ENCODE measurements at regions not wholly inside any gene's neighbourhood (a gene's known extent, or its start where the extent isn't known, plus 50 kb on each side); places are given as distances from the start of the nearest gene placed in this dataset.
"Not testable (repeated sequence)": the region's sequence is repeated elsewhere in the genome, so short reads cannot be mapped to it uniquely, and the experiment has no call there.

DNA sequence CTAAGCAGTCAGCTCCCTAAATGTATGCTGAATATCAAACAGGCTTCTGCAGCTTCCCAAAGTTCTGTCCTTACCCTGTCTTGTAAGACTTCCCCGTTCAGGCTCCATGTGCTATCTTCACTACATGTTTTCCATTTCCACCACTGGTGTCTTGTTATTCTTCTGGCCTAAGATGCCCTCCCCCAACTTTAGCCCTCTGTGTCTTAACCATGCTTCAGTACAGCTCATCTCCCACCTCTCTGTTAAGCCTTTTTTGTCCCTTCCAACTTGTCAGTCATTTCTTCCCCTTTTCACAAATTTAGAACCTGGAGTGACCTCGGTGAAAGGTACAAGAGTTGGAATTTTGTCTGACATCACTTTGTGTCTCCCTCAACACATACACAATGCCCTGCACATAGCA is 151.7 kb upstream of the TBL1XR1 start:
- in situ Hi-C loops (cut with HindIII; ENCODE audit: low pct_unique_long_range_greater_than_20kb, low sequenced_read_pairs), result no loop called here
- no peak for DNase-seq (ENCODE audit: low read depth, low spot score)

DNA sequence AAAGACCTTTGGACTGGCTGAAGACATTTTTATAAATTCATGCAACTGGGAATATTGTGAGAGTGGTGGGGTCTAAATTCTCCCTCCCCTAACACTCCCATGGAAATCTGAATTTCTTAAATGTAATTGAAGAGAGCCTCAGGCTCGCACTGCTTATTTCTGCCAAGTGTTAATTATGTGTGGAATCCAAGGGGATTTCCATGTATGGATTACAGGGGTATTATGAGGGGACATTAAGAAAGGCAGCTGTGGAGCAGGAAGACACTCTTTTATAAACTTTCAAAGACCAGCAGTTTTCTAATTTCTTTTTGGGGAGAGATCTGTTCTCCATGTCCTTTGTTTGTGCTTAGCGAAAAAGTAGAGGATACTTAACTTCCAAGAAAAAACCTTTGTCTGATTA is 152.1 kb upstream of the TBL1XR1 start:
- in situ Hi-C loops (cut with HindIII; ENCODE audit: low pct_unique_long_range_greater_than_20kb, low sequenced_read_pairs), result no loop called here
- no peak for DNase-seq (ENCODE audit: low read depth, low spot score)

DNA sequence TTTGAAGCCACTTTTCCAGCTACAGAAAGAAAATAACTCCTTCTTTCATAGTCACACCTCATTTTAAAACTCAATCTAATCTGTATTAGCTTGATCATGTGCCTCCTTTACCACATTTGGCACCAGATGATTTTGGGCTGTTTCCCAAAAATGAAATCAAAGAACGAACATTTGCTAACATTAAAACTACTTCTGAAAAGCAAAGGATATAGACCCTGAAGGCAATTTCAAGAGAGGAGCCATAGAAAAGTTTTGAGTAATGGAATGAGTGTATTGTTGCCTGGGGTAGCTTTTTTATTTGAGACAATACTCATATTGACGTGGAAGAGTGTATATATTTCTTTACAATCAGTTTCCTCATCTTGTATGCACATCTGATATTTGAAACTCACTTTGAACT is 152.8 kb upstream of the TBL1XR1 start:
- in situ Hi-C loops (cut with HindIII; ENCODE audit: low pct_unique_long_range_greater_than_20kb, low sequenced_read_pairs), result no loop called here
- DNase-seq (ENCODE audit: low read depth, low spot score), result peak; percentile 74

DNA sequence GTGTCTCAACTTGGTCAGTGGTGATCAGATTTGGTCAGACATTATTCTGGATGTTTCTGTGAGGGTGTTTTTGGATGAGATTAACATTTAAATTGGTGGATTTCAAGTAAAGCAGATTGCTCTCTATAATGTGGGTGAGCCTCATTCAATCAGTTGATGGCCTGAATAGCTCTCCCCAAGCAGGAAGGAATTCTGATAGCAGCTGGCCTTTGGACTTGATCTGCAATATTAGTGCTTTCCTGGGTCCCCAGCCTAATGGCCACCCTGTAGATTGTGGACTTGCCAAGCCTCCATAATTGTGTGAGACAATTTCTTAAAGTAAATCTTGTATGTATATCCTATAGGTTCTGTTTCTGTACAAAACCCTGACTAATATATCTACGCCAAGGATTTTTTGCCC is 153.9 kb upstream of the TBL1XR1 start:
- DNase-seq (ENCODE audit: low read depth, low spot score), result no peak
- in situ Hi-C loops (cut with HindIII; ENCODE audit: low pct_unique_long_range_greater_than_20kb, low sequenced_read_pairs), result no loop called here

DNA sequence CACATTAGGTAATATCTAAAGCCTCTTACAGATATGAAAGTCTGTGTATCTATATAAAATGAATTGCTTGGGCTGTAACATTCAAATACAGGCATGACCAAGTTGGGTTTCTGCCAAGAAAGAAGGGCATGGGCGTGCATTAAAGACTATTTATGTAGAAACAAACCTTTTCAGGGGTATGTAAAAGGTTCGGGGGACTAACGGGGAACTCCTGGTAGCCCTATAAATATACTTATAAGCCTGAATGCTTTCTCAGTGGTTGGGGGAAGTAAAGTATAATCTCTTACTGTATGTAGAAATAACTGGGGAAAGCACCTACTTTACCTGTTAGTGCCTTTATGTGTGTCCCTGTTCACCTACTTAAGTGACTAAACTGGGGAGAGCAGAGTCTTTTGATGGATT is 154.5 kb upstream of the TBL1XR1 start:
- in situ Hi-C loops (cut with HindIII; ENCODE audit: low pct_unique_long_range_greater_than_20kb, low sequenced_read_pairs), result no loop called here
- no peak for DNase-seq (ENCODE audit: low read depth, low spot score)

DNA sequence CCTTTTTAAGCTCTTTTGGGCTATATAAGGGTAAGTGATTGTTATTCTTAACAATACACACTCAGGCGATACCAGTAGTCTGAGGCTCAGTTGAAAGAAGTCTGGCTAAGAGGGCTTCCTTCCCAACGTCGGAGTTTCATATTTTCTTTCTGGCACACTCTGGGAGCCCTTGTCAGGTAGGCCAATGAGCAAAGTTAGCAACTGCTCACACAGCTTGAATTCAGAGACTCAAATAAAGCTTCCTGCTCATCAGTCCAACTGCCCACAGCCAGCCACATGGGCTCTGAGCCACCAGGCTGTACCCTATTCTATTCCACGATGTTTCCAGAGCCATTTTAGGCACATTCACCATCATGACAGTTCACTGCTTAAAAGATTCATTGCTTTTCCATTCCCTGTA is 155.1 kb upstream of the TBL1XR1 start:
- no peak for DNase-seq (ENCODE audit: low read depth, low spot score)
- in situ Hi-C loops (cut with HindIII; ENCODE audit: low pct_unique_long_range_greater_than_20kb, low sequenced_read_pairs), result no loop called here

DNA sequence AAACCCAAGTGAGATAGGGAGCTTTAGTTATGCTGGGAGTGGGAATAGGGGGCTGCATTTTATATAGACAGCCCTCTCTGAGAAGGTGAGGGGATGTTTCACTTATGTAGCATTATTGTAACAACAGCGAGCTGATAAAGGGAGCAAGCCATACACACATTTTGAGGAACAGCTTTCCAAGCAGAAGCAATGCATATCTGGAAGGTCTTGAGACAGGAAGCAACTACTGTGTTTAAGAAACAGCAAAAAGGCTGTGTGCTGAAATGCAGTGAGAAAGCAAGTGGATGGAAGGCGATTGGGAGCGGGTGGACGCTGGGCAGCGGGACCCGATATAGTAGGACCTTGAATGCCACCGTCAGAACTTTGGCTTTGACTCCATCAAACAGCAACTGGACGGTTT is 155.9 kb upstream of the TBL1XR1 start:
- in situ Hi-C loops (cut with HindIII; ENCODE audit: low pct_unique_long_range_greater_than_20kb, low sequenced_read_pairs), result no loop called here
- DNase-seq (ENCODE audit: low read depth, low spot score), result no peak

DNA sequence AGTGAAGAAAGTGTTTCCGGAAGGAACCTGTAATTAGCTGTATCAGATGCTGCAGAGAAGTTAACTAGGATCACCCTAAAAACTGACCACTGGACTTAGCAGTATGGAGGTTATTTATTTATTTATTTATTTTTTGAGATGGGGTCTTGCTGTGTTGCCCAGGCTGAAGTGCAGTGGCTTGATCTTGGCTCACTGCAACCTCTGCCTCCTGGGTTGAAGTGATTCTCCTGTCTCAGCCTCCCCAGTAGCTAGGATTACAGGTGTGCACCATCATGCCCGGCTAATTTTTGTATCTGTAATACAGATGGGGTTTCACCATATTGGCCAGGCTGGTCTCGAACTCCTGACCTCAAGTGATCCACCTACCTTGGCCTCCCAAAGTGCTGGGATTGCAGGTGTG is 156.6 kb upstream of the TBL1XR1 start:
- DNase-seq (ENCODE audit: low read depth, low spot score); in situ Hi-C loops (cut with HindIII; ENCODE audit: low pct_unique_long_range_greater_than_20kb, low sequenced_read_pairs): not testable (repeated sequence)

DNA sequence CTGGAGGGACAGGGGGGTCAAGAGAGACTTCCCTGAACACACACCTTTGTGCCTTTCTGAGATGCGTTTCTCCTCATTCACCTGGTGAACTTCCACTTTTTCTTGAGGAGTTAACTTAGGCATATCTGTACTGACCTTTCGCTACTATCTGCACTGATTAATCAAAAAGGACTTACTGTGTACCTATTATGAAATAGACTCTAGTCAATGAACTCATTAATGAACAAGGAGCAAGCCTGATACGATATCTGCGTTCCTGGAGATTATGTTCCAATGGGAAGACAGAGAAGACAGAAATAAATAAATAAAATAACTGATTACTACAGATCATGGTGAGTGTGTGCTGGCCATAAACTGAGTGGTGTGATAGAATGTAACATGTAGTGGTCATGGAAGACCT is 157.2 kb upstream of the TBL1XR1 start:
- in situ Hi-C loops (cut with HindIII; ENCODE audit: low pct_unique_long_range_greater_than_20kb, low sequenced_read_pairs), result no loop called here
- no peak for DNase-seq (ENCODE audit: low read depth, low spot score)

DNA sequence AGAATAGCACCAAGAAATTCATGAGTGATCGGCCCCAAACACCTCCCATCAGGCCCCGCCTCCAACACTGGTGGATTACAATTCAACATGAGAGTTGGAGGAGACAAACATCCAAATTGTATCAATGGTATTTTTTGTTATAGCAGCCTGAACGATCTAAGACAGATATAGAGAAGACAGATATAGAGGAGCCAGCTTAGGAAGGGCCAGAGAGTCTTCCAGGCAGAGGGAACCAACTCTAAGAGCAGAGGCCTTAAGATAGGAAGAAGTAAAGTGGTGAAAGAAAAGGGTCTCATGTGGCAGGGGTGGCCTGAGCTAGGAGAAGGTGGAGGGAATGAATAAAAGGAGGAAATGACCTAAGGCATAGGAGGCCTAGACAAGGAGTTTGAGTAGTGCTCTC is 158.8 kb upstream of the TBL1XR1 start:
- in situ Hi-C loops (cut with HindIII; ENCODE audit: low pct_unique_long_range_greater_than_20kb, low sequenced_read_pairs), result no loop called here
- DNase-seq (ENCODE audit: low read depth, low spot score), result no peak

DNA sequence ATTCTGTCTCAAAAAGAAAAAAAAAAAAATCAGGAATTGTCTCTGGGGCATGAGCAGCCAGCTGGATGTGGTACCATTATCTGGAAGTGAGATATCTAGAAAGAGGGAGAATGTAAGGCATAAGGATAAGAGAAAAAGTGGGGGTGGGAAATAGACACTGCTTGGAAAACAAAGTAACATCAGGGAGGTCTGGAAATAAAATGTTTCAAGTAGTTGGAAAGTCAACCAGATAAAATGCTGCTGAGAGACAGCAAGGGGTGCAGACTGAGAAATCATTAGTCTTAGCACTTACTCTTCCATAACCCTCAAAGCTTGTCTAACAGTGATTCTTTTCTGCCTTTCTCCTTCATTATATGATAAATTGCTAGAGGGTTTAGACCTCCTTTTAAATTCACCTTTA is 159.7 kb upstream of the TBL1XR1 start:
- no peak for DNase-seq (ENCODE audit: low read depth, low spot score)
- in situ Hi-C loops (cut with HindIII; ENCODE audit: low pct_unique_long_range_greater_than_20kb, low sequenced_read_pairs), result no loop called here

DNA sequence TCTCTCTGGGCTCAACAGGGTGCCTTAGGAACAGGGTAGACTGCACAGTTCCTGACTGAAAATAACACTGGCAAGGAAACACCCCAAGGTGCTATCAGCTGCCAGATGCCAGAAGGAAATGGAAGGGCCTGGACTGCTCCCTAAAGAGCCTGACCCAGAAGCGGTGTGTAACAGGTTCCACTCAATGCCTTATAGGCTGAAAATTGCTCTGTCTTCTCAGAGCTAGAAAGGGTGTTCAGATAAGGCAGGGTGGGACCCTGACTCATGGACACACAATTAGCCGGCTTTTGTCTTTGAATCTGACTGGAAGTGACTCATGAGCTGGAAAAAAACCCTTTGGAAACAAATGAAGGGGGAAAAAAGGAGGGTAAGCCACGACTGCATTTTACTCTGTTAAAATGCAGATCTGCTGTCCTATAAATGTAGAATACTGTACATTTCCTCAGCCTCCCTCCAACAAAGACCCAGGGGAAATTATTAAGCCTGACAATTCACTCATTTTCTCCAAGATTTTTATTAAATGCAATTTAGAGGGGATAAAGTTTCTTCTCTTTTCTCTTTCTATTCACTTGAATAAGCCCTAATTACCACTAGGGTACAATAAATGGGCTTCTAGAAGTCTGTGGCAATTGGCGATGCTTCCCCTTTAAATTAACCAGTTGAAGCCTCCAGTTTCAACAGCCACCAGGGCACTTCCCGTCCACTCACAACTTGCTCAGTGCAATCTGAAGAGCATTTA is 160.2 kb upstream of the TBL1XR1 start:
- DNase-seq (ENCODE audit: low read depth, low spot score), result peak; percentile 69
- in situ Hi-C loops (cut with HindIII; ENCODE audit: low pct_unique_long_range_greater_than_20kb, low sequenced_read_pairs), result no loop called here

DNA sequence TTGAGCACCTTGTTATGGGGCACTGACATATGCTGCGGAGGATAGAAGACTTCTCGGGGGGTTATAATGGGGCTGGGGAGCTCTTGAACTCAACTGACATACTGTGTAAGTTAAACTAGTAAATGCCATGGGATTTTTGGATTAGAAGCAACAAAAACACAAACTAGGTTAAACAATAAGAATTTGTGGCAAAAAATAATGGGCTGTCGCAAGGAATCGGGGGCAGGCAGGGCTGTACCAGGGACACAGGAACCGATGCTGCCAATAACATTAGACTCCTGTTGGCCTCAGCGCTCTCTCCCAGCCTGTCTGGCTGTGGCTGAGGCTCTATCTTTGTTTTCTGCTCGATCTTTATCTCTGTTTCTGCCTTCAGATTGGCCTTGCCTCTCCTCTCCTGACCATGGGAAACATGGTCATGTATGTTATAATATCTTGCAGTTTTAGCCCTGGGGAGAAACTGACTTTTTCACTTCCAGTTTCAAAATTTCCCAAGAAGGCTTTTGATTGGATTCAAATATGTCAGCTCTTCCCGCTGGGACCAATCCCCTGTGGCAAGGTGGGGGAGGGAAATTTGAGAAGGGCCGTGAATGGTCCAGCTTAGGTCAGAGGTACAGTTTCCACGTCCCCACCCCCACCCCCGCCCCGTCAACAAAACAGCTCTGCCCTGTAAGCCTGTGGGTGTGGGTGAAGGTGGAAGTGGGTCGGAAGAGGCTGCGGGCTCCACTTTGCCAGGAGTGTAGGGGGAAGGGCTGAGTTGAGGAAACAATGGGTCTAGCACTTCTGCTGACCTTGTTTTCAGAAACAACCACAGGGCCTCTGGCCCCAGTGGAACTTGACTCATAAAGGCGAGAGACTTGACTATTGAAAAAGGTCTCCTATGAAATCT is 161.1 kb upstream of the TBL1XR1 start:
- DNase-seq (ENCODE audit: low read depth, low spot score), result peak; percentile 85
- in situ Hi-C loops (cut with HindIII; ENCODE audit: low pct_unique_long_range_greater_than_20kb, low sequenced_read_pairs), result no loop called here

DNA sequence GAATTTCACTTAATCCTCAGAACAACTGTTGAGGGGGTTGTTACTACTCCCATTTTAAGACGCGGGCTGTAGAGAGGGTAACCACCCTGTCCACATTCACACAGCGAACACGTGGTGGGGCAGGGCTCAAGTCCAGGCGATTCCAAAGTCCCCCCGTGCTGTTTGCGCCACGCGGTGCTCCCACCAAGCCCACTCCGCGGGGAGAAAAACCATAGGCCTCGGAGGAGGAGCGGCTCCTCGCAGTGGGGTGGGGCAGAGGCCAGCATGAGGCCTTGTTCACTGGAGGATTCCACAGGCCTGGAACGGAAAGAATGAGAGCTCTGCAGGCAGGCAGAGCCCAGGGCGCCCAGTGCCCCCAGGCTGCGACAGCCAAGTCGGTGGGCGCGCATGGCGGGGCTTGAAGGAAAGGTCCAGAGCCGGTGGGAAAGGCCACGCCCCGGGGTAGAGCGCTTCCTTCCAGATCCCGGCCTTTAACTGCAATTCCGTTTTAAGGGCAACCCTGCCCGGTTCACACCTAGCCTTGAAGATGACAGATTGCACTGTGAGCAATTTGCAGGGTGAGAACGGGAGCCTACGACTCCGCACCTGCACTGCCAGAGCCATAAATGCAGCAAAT is 161.8 kb upstream of the TBL1XR1 start:
- peak; percentile 33 for DNase-seq (ENCODE audit: low read depth, low spot score)
- in situ Hi-C loops (cut with HindIII; ENCODE audit: low pct_unique_long_range_greater_than_20kb, low sequenced_read_pairs), result no loop called here

DNA sequence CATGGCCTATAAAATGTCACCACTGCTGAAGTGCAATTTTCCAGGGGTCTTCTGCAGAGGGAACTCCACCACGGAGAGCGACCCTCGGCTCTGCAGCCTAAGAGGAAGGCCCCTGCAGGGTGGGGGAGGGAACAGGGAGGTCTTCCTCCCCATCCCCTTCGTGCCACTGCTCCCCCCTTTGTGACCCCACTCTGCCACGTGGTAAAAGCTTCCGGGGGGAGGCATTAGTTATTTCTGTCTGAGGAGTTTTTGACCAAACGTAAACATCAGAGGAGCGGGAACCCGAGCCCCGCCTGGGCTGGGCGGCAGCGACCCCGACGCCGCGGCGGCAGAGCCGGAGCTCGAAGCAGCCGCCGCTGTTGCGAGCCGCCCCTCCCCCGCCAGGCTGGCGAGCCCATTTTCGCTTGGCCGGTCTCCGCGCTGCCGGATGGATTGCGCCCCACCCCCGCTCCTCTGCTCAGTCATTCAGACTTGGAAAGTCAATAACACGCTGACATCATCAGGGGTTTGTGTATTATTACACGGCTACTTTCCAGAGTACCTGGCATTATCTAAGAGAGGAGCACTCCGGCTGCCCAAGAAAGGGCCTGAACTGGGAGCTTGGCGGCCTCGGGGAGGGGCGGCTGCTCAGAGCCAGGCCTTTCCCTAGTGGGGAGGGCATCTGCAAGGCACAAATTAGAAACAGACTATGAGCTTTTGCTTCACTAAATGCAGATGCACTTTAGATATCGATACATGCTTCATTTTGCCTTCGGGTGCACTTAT is 162.5 kb upstream of the TBL1XR1 start:
- in situ Hi-C loops (cut with HindIII; ENCODE audit: low pct_unique_long_range_greater_than_20kb, low sequenced_read_pairs), result no loop called here
- DNase-seq (ENCODE audit: low read depth, low spot score), result peak; percentile 98

DNA sequence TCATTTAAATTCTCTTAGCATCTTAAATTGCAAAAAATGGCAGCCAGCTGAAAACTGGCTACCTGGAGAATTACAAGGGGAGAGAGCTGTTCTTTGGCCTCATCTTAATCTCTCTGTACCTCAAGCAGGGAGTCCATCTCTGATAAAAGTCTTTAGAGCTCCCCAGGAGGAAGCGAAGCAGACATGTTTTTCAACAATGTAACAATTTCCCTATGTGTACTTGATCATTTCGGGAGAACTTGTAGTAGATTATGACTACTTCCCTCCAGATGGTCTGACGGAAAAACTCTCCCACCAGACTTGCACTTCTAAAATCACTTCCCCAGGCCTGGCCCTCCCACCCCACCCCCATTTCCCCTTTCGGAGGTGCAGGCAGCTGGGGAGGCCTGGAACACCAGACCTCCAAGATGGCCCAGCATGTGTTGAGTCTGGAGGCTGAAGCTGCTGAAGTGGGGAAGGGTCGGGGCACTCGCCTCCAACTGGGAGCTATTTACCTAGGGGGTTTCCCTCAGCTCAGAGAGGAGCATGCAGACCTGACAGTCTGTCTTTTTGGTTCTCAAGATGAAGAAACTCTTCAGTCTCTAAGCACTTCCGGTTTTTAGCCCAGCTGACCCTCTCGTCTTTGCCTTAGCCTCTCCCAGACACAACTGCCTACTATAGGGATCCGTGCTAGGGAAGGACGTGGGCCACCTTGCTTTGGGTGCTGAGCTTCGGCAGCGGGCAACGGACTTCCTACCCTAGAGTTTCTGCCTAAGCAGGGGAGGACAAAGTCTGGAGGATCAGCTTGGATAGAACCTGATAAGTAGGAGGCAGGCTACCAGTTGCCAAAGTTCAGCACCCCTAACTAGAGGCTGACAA is 164.0 kb upstream of the TBL1XR1 start:
- in situ Hi-C loops (cut with HindIII; ENCODE audit: low pct_unique_long_range_greater_than_20kb, low sequenced_read_pairs), result no loop called here
- no peak for DNase-seq (ENCODE audit: low read depth, low spot score)

DNA sequence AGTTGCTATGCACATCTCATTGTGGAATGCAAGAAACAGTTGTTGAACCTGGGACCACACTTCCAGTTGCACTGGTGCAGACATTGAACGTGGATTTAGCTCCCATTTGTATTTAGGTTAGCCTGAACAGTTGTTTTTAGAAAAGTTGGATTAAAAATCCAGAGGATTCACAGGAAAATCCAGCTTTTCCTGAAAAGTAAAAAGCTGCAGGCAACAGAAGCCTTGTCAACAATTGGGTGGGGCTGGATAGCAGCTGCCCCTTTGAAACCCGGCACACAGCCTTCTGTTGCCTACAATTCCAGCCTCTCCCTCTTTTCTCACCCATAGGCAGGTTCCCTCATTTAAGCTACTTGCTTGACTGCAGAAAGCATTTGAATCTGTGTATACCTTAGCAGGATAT is 165.3 kb upstream of the TBL1XR1 start:
- no peak for DNase-seq (ENCODE audit: low read depth, low spot score)

More for the DNA sequence above, 165.3 kb upstream of the TBL1XR1 start:
- in situ Hi-C loops (cut with HindIII; ENCODE audit: low pct_unique_long_range_greater_than_20kb, low sequenced_read_pairs), result no loop called here
